HUES48 (cell line): ENCODE measurements at regions not wholly inside any gene's neighbourhood (a gene's known extent, or its start where the extent isn't known, plus 50 kb on each side); places are given as distances from the start of the nearest gene placed in this dataset.

Experiments used
- H3K27ac ChIP-seq: one replicate; pipeline ENCODE4 v1.7.0; 2013; ENCODE audit warnings: low read depth, low read length, inconsistent platforms
- H3K27me3 ChIP-seq: 2 replicates; pipeline ENCODE4 v1.6.1; 2013; ENCODE audit warnings: mild to moderate bottlenecking, low read length; ENCODE audit not compliant: control insufficient read depth, insufficient read depth
- H3K36me3 ChIP-seq: 2 replicates; pipeline ENCODE4 v1.6.1; 2013; ENCODE audit warnings: low read length; ENCODE audit not compliant: control insufficient read depth, insufficient read depth
- H3K4me1 ChIP-seq: 2 replicates; pipeline ENCODE4 v1.6.1; 2013; ENCODE audit warnings: mild to moderate bottlenecking, low read length; ENCODE audit not compliant: control insufficient read depth, insufficient read depth
- H3K4me3 ChIP-seq: 2 replicates; pipeline ENCODE4 v1.5.1; 2013; ENCODE audit warnings: mild to moderate bottlenecking, low read depth, low read length
- H3K9ac ChIP-seq: 2 replicates; pipeline ENCODE4 v1.6.1; 2013; ENCODE audit warnings: mild to moderate bottlenecking, low read depth, low read length, moderate library complexity
- H3K9me3 ChIP-seq: 2 replicates; pipeline ENCODE4 v1.6.1; 2013; ENCODE audit warnings: low read length; ENCODE audit not compliant: control insufficient read depth, insufficient read depth

DNA sequence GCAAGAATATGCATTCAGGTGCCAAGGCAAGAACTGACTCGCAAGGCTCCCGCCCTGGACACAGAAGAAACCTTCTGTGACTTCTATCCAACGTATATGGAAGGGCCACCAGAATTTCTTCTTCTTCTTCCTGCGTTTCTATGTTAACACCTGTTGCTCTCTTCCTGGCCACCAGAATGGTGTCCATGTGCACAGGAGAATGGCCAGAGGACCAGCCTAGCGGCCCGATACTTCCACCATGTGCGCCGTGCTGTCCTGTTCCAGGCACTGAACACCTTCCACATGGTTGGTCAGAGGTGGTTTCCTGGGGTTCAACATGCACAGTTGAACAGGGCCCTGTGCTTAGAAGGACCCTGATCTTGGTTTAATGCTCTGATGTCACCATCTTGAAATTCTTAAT is 455.8 kb downstream of the BCL11B start:
- no peaks in the 10 kb centered on the region for H3K36me3 ChIP-seq
- H3K4me1 ChIP-seq, result peaks cover 22% of the 10 kb centered on the region
- H3K9ac ChIP-seq, result no peak overlapping the region
- H3K4me3 ChIP-seq, result no peak overlapping the region
- H3K27me3 ChIP-seq, result no peaks in the 10 kb centered on the region
- H3K27ac ChIP-seq, result no peak overlapping the region
- no peaks in the 10 kb centered on the region for H3K9me3 ChIP-seq

DNA sequence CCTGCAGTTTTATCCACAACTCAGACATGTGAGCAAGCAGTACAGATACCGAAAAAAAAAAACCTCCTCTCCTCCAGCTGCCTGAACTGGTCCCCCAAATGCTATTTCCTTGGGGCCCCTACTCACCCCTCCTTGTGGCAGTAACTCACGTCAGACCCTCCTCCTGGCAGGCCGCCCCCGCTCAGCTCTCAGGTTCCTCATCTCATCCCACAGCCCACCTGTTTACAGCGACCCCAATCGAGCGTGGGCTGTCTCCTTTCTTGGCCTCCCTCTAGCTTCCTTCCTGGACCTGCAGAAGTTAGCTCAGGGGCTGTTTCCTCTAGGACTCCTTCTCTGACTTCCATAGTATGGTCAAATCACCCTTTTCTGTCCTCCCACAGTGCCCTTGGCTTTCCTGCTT is 455.3 kb downstream of the BCL11B start:
- Histone ChIP-seq H3K9ac (no peak overlapping the region), H3K9me3 (no peaks in the 10 kb centered on the region), H3K36me3 (no peaks in the 10 kb centered on the region), H3K27ac (no peak overlapping the region), H3K4me1 (peaks cover 22% of the 10 kb centered on the region), H3K27me3 (no peaks in the 10 kb centered on the region), H3K4me3 (no peak overlapping the region)

DNA sequence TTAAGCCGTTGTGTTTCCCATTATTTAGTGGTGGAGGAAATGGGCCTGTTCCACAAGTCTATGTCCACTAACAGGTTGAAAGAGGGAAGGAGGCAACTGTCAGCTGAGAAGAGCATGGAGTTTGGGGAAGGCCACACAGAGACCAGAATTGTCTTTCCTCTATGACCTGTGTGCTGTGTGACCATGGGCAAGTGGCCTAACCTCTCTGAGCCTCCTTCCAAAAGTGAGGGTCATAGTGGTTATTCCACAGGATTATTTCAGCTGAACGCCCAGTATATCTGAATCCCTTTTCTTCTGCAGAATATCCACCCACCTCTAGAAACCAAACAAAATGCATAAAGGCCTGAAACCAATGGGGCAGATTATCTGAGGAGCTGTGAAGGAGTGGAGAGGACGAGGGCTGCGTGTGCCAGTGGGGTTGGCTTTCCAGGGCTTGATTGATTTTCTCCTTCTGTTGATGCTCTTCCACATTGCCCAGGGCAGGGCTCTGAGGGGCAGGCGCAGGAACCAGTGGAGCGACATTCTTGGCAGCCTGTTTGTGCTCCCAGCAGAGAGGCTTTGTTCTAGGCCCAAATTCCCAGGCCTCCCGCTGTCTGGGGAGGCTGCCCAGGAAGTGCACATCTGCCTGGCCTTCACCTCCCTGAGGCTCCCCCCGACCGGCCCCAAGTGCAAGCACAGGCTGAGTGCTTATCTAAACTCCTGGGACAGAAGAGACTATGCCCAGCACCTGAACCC is 452.7 kb downstream of the BCL11B start:
- H3K4me1 ChIP-seq, result peaks cover 22% of the 10 kb centered on the region
- H3K4me3 ChIP-seq, result peak overlapping the region; percentile 24; the same call in 1 of the 2 replicates
- H3K9me3 ChIP-seq, result no peaks in the 10 kb centered on the region
- H3K27ac ChIP-seq, result peak overlapping the region; percentile 85
- peak overlapping the region; percentile 50 for H3K9ac ChIP-seq
- no peaks in the 10 kb centered on the region for H3K27me3 ChIP-seq
- H3K36me3 ChIP-seq, result no peaks in the 10 kb centered on the region

DNA sequence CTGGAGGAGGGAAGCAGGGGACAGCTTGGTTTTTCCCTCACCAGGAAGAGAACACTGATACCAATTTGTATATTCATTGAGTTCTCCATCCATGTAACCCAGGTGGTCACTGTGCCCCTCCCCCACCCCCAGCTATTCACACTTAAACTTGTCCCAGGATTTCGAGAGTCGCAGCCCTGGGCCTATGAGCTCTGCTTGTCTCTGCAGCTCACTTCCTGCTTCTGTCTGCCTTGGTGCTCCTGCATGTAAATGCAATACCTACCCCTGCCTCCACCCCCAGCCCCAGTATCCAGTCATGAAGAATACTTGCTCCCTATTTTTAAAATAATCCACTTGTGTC is 452.2 kb downstream of the BCL11B start:
- H3K27ac ChIP-seq, result peak overlapping the region; percentile 85
- peak overlapping the region; percentile 50; the same call in 1 of the 2 replicates for H3K9ac ChIP-seq
- H3K36me3 ChIP-seq, result no peaks in the 10 kb centered on the region
- no peaks in the 10 kb centered on the region for H3K27me3 ChIP-seq
- H3K9me3 ChIP-seq, result no peaks in the 10 kb centered on the region
- peaks cover 22% of the 10 kb centered on the region for H3K4me1 ChIP-seq
- peak overlapping the region; percentile 24; the same call in 1 of the 2 replicates for H3K4me3 ChIP-seq

DNA sequence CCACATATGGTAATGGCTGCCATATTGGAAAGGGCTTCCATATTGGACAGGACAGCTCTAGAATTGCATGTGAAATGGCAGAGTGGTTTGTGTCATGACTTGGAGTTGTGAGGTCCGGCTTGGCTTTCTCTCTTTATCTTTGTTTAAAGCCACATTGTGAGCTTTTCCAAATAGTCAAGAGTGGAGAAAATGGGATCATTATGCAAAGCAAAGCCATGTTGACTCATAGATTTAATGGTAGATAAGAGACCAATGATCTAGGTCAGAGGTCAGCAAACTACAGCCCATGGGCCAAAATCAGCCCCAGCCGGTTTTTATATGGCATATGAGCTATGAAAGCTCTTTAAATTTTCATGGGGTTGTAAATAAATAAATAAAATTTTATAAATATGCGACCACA is 449.1 kb downstream of the BCL11B start:
- Histone ChIP-seq H3K27ac (no peak overlapping the region), H3K36me3 (no peaks in the 10 kb centered on the region), H3K9me3 (no peaks in the 10 kb centered on the region), H3K4me3 (no peak overlapping the region), H3K4me1 (peaks cover 20% of the 10 kb centered on the region), H3K27me3 (no peaks in the 10 kb centered on the region), H3K9ac (no peak overlapping the region)

DNA sequence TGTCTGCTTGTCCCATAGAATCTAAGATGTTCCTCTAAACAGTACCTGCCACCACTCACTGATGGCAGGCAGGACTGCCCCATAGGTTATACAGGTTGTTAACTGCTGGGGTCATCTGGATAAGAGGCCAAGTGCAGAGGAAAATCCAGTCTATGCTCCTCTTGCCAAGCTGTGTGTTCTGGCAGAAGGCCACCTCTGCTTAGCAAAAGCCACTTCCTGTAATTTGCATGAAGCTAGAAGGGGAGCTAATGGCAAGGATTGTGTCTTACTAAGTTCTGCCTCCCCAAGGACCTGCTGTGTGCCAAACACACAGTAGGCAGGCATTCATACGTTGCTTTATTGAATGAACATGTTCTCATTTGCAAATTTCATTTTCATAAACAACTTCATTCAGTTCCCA is 445.4 kb downstream of the BCL11B start:
- H3K9me3 ChIP-seq, result no peaks in the 10 kb centered on the region
- H3K27me3 ChIP-seq, result no peaks in the 10 kb centered on the region
- no peak overlapping the region for H3K27ac ChIP-seq
- H3K9ac ChIP-seq, result no peak overlapping the region
- H3K36me3 ChIP-seq, result no peaks in the 10 kb centered on the region
- no peaks in the 10 kb centered on the region for H3K4me1 ChIP-seq
- no peak overlapping the region for H3K4me3 ChIP-seq

DNA sequence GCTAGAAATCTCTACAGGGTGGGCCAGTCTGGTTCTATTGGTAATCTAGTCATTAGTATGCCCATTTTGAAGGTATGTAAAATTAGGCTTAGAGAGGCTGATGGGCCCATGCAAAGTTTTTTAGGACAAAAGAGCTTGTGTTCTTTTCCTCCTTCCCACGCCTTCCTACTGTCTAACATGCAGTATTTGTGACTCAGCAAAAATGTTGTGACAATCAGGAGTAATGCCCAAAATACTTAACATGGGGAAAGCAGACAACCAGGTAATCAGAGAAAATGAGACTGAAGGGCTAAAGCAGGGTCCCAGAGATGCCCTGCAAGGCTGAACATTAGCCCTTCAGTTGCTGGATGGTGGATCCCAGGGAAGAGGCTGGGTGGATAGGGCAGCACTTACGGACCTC is 437.9 kb downstream of the BCL11B start:
- no peak overlapping the region for H3K9ac ChIP-seq
- H3K9me3 ChIP-seq, result peaks cover 3% of the 10 kb centered on the region; the same call in 1 of the 2 replicates
- H3K27me3 ChIP-seq, result no peaks in the 10 kb centered on the region
- no peak overlapping the region for H3K27ac ChIP-seq
- no peaks in the 10 kb centered on the region for H3K4me1 ChIP-seq
- H3K36me3 ChIP-seq, result no peaks in the 10 kb centered on the region
- no peak overlapping the region for H3K4me3 ChIP-seq

DNA sequence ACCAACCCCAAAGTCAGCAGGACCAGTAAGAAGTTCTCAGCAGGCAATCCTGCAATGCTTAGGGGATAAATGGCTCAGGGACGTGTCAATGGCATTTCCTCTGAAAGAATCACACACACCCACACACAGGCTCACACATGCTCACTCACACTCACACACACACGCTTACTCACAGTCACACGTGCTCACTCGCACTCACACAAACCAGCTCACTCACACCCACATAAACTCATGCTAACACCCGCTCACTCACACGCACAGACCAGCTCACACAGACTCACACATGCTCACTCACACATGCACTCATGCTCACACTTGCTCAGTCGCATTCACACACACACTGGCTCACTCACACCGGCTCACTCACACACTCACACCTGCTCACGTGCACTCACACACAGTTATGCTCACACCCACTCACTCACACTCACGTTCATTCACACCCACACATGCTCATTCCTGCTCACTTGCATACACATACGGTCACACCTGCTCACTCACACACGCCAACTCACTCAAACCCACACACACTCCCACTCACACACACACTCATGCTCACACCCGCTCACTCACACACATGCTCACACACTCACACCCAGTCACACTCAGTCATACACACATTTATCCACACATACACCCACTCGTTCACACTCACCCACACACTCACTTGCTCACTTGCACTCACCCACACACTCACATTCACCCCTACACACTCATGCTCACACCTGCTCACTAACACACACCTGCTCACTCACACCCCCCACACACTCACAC is 436.8 kb downstream of the BCL11B start:
- Histone ChIP-seq H3K36me3 (no peaks in the 10 kb centered on the region), H3K9me3 (peaks cover 3% of the 10 kb centered on the region; the same call in 1 of the 2 replicates), H3K9ac (no peak overlapping the region), H3K27me3 (no peaks in the 10 kb centered on the region), H3K4me3 (no peak overlapping the region), H3K27ac (no peak overlapping the region), H3K4me1 (no peaks in the 10 kb centered on the region)

DNA sequence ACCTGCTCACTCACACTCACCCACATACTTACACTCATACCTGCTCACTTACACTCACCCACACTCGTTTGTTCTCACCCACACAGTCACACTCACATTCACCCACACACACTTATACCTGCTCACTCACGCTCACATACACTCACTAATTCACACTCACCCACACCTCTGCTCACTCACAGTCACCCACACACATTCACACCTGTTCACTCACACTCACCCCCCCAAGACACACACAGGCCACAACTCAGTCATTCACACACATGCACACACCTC is 436.2 kb downstream of the BCL11B start:
- Histone ChIP-seq H3K9ac (no peak overlapping the region), H3K27ac (no peak overlapping the region), H3K4me3 (no peak overlapping the region), H3K27me3 (no peaks in the 10 kb centered on the region), H3K9me3 (peaks cover 3% of the 10 kb centered on the region; the same call in 1 of the 2 replicates), H3K4me1 (no peaks in the 10 kb centered on the region), H3K36me3 (no peaks in the 10 kb centered on the region)

DNA sequence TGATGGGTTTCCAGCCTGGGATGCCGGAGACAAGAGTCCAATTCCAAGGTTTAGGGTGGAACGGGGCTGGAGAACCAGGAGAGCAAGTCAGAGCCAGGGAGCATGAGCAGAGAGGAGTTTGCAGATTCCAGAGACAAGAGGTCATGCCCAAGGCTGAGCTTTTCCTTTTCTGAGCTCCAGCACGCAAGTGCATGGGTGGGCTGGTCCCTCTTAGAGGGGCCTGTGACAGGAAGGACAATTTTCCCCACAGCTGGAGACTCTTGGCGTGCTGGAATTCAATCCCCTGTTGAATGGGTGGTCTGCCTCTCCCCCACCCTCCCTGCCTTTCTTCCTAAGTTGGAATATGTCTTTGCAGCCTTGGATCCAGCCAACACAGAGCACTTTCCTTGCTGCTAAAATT is 431.9 kb downstream of the BCL11B start:
- Histone ChIP-seq H3K27ac (no peak overlapping the region), H3K27me3 (no peaks in the 10 kb centered on the region), H3K4me1 (no peaks in the 10 kb centered on the region)

DNA sequence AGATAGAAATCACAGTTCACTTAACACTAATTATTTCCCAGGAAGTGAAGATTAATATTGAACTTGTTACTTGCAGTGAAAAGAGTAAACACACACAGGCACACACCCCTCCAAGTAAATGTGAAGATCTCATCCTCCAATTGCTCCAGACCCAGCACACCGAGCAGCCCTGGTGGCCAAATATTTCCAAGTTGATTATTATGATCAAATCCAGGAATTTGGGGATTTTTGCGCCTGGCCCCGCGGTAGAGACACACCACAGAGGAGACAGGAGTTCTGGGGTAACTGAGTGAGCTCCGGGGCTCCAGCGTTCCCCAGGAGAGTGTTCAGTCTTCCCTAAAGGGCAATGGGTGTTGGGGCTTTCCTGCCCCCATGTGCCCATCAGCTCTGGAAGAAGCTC is 431.5 kb downstream of the BCL11B start:
- Histone ChIP-seq H3K27ac (no peak overlapping the region), H3K4me1 (no peaks in the 10 kb centered on the region)

More for the DNA sequence above, 431.9 kb downstream of the BCL11B start:
- Histone ChIP-seq H3K36me3 (no peaks in the 10 kb centered on the region), H3K4me3 (no peak overlapping the region), H3K9me3 (peaks cover 3% of the 10 kb centered on the region; the same call in 1 of the 2 replicates), H3K9ac (no peak overlapping the region)

More for the DNA sequence above, 431.5 kb downstream of the BCL11B start:
- H3K27me3 ChIP-seq, result no peaks in the 10 kb centered on the region
- H3K9ac ChIP-seq, result no peak overlapping the region
- H3K36me3 ChIP-seq, result no peaks in the 10 kb centered on the region
- H3K9me3 ChIP-seq, result peaks cover 3% of the 10 kb centered on the region; the same call in 1 of the 2 replicates
- no peak overlapping the region for H3K4me3 ChIP-seq
